KBM-7 (cell line): ENCODE measurements at regions not wholly inside any gene's neighbourhood (a gene's known extent, or its start where the extent isn't known, plus 50 kb on each side); places are given as distances from the start of the nearest gene placed in this dataset.

Experiments used
- DNase-seq: peaks from one replicate; pipeline ENCODE4 v3.0.0-alpha.2; 2015
- in situ Hi-C: fragments of 300-500 bp; cut with MboI; formaldehyde crosslinking; loops from 2 replicates; pipeline ENCODE4 v1.14.3; 2020; ENCODE audit warnings: low sequenced_read_pairs, low pct_unique_long_range_greater_than_20kb, mixed read lengths

DNA sequence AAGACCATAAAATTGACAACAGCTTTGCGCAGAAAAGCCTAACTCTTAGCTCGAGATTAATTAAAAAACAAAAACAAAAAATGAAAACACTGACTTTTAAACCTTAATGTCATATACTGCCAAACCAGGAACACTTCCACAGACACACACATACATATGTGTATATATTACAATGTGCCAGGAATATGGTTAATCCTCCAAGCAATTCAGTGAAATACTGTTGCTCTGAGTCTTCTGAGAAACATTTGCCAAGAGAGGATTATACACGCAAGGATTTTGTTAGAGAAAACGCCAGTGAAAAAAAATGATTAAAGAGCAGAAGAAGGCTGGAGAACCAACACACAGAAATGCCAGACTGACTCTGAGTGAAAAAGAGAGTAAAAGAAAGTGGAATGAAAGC, 116.7 kb upstream of the CHRM3 start:
- DNase-seq, result no peak
- in situ Hi-C loops, result no loop called here

DNA sequence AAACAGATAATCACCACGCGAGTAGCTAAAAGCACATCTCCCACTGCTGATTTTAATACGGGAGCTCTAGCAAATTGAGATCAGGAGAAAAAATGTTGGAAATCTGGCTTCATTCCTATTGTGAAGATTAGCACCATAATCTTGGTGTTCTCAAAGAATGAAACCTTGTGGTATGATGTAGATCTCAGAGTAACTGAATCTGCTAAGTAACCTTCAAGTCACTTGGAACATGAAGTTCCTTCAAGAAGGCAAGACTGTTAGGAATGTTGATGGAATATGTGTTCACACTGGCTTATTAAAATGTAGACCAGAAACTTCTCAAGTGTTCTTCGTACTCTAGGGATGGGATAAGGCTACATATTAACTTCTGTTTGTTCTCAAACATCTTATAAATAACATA, 117.4 kb upstream of the CHRM3 start:
- in situ Hi-C loops, result no loop called here
- no peak for DNase-seq

DNA sequence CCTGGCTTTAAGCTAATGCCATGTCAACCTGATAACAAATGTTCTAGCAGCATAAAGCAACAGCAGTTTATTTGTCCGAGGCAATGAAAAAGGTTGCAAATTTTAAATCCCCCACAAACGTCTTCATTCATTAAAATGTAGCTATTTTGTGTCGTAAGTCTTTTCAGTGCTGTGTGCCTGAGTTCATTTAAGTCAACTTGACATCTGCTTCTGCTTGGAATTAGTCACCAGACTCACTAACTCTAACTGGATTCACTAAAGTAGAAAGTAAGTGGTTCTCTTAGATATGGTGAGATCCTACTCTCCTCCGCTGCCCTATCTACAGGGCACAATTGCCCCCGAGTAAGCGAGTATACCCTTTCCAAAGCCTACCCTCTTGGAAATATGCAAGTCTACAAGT, 118.4 kb upstream of the CHRM3 start:
- in situ Hi-C loops, result no loop called here
- no peak for DNase-seq

GRCh38 chr1:239263801-239264200, 122.6 kb upstream of the CHRM3 start:
- in situ Hi-C loops, result no loop called here
- DNase-seq, result peak; percentile 93

- DNase-seq, result peak; percentile 73
- in situ Hi-C loops, result no loop called here
Observed at GRCh38 chr1:239262538-239262937, 123.8 kb upstream of the CHRM3 start.

GRCh38 chr1:239261521-239261920, 124.8 kb upstream of the CHRM3 start:
- in situ Hi-C loops, result no loop called here
- no peak for DNase-seq

- no peak for DNase-seq
- in situ Hi-C loops, result no loop called here
Observed at GRCh38 chr1:239260842-239261241, 125.5 kb upstream of the CHRM3 start.

DNA sequence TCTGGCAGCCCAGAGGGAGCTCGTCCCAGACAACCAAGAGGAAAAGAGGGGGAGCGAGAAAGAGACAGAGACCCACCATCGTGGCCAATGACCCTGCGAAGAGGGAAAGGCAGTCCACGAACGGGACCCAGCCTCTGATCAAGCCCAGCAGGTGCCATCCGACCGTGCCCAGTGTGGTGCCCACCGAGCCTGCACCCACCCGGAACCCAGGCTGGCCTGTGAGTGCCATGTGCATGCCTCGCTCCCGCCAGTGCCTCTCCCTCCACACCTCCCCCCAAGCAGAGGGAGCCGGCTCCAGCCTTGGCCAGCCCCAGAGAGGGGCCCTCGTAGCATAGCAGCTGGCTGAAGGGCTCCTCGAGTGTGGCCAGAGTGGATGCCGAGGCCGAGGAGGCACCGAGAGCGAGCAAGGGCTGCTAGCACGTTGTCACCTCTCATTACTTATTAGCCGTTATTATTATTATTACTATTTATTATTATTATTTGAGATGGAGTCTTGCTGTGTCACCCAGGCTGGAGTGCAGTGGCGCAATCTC, 130.7 kb upstream of the CHRM3 start:
- in situ Hi-C loops, result no loop called here

DNA sequence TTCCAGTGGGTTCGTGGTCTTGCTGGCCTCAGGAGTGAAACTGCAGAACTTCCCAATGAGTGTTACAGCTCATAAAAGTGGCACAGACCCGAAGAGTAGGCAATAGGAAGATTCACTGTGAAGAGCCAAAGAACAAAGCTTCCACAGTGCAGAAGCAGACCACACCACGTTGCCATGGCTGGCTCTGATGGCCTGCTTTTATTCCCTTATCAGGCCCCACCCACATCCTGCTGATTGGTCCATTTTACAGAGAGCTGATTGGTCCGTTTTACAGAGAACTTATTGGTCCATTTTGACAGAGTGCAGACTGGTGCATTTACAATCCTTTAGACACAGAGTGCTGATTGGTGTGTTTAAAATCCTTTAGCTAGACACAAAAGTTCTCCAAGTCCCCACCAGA, 131.4 kb upstream of the CHRM3 start:
- DNase-seq, result no peak
- in situ Hi-C loops, result no loop called here

More for the DNA sequence above, 130.7 kb upstream of the CHRM3 start:
- no peak for DNase-seq

GRCh38 chr1:239253032-239253431, 133.3 kb upstream of the CHRM3 start:
- in situ Hi-C loops, result no loop called here
- DNase-seq, result no peak

DNA sequence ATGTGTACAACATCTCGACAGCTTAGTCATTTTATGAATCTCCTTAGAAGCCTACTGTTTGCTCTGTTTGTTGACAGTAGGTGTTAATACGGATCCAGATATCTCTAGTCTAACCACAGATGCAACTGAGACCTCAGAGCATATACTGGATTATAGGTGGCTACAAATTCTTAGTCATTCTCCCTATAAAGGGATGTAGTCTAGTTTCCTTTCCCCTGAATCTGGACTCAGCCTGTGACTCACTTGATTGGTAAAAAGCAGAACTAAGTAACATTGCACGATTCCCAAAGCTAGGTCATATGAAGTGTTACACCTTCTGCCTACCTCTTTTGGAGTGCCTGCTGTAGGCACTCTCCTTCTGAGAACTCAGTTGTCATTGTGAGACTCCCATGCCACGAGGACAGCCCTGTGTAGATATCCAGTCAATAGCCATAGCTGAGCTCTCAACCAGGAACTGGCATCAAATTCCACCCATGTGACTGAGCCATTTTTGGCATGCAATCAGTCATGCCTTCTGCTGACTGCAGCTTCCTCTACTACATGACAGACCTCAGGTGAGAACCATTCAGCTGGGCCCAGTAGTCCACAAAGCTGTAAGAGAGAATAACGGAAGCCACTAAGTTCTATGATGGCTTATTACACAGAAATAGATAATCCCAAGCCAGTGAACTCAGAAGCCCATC, 135.9 kb upstream of the CHRM3 start:
- peak; percentile 80 for DNase-seq
- in situ Hi-C loops, result no loop called here

- in situ Hi-C loops, result no loop called here
- DNase-seq, result no peak
Observed at GRCh38 chr1:239247285-239247684, 139.1 kb upstream of the CHRM3 start.

DNA sequence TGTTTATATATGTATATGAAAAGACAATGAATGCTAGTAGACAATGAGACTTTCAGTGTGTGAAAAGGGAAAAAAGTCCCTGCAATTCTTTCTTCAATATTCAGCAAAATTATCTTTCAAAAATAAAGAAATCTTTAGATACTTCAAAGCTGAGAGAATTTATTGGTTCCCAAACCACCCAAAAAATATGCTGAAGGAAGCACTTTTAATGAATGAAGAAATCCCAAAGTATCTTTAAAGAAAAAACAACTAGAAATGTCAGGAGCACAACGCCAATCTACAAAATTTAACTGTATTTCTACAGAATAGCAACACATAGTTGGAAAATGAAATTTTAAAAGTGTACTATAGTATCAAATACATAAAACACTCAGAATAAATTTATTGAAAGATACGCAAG, 142.3 kb upstream of the CHRM3 start:
- in situ Hi-C loops, result no loop called here
- DNase-seq, result no peak

GRCh38 chr1:239243006-239243405, 143.4 kb upstream of the CHRM3 start:
- in situ Hi-C loops, result no loop called here
- DNase-seq, result no peak

DNA sequence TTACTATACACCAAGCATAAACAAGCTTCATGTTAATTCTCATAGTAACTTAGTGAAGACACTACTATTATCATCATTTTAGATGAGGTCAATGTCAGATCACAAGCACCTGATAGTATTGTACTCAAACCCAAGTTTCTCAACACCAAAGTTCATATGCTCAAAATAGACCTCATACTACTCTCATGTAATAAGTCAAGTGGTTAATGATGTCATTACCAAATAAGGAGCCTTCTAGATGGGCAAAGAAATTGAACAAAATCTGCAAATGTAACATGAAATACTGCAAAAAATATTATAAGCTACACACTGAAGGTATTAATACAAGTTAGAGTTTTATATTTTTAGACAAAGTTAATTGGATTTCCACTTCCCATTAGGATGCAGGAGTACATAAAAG, 144.0 kb upstream of the CHRM3 start:
- DNase-seq, result no peak

DNA sequence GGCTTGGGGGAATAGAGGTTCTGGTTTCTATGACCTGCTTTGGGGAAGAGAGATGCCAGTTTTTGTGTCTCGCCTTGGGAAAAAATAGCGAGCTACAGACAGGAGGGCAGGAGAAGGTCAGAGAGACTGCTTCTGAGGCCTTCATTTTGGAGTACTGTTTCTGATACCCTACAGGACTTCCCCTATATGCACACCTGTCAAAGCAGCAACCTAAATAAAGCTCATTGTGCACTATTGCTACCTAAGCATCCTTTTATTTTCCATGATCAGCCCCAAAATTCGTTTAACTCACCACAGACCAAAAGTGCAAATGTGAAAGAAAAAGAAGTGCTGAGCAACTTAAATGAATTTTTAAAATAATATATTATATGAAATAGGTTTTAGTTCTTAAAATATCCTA, 145.6 kb upstream of the CHRM3 start:
- in situ Hi-C loops, result no loop called here
- DNase-seq, result no peak

More for the DNA sequence above, 144.0 kb upstream of the CHRM3 start:
- in situ Hi-C loops, result no loop called here

- no peak for DNase-seq
- in situ Hi-C loops, result no loop called here
Observed at GRCh38 chr1:239239529-239239928, 146.8 kb upstream of the CHRM3 start.

- no peak for DNase-seq
- in situ Hi-C loops, result no loop called here
Observed at GRCh38 chr1:239237912-239238311, 148.5 kb upstream of the CHRM3 start.

- in situ Hi-C loops, result no loop called here
- peak; percentile 30 for DNase-seq
Observed at GRCh38 chr1:239233626-239234025, 152.7 kb upstream of the CHRM3 start.

- DNase-seq, result no peak
- in situ Hi-C loops, result no loop called here
Observed at GRCh38 chr1:239232921-239233320, 153.4 kb upstream of the CHRM3 start.

DNA sequence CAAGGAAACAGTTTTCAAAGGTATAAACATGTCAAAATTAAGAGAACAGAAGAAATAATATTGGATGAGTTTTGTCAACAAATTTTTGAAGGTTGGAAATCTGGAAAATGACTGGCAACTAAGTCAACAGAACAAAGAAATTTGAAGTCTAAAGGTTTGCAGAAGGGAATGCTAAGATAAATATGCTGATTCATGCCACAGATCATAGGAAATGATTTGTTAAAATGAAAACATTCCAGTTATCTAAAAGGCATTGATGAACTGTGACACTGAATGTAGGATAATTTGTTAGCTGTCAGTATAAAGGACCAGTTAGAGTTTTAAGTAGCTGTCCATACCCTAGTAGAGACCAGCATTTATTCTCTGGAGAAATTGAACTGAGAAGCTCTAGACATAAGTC, 157.9 kb upstream of the CHRM3 start:
- DNase-seq, result no peak
- in situ Hi-C loops, result no loop called here
